ENCODE measurements at regions not wholly inside any gene's neighbourhood (a gene's known extent, or its start where the extent isn't known, plus 50 kb on each side); places are given as distances from the start of the nearest gene placed in this dataset.
"Not testable (repeated sequence)": the region's sequence is repeated elsewhere in the genome, so short reads cannot be mapped to it uniquely, and the experiment has no call there.

DNA sequence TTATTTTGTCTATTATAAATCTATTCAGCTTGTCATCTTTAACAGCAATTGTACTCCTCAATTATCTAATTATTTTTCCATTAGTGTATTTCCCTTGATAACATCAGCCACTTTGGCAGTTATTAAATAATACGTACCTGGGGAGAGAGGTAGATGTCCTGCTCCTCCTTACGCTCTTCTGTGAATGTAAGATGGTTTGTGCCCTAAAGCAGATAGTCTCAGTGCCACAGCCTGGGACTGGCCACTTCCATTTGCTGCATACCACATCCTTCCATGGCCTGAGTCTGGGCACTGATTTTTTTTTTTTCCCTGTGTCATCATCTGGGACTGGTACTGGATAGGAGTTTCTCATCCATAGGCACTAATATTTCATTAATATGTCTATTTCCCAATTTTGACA is 632.4 kb upstream of the LRRTM4 start:
- no peak for DNase-seq

DNA sequence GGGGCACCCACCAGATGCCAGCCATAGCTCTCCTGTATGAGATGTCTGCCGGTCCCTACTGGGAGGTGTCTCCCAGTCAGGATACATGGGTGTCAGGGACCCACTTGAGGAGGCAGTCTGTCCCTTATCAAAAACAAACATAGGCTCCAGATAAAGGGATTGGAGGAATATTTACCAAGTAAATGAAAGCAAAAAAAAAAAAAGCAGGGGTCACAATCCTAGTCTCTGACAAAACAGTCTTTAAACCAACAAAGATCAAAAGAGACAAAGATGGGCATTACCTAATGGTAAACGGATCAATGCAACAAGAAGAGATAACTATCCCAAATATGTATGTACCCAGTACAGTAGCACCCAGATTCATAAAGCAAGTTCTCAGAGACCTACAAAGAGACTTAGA is 640.0 kb upstream of the LRRTM4 start:
- DNase-seq, result no peak

DNA sequence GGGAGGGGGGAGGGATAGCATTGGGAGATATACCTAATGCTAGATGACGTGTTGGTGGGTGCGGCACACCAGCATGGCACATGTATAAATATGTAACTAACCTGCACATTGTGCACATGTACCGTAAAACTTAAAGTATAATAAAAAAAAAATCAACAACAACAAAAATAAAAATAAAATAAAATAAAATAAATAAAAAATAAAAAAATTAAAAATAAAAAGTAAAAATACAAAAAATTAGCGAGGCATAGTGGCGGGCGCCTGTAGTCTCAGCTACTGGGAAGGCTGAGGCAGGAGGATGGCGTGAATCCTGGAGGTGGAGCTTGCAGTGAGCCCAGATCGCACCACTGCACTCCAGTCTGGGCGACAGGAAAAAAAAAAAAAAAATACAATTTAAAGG is 650.0 kb upstream of the LRRTM4 start:
- not testable (repeated sequence) for DNase-seq

DNA sequence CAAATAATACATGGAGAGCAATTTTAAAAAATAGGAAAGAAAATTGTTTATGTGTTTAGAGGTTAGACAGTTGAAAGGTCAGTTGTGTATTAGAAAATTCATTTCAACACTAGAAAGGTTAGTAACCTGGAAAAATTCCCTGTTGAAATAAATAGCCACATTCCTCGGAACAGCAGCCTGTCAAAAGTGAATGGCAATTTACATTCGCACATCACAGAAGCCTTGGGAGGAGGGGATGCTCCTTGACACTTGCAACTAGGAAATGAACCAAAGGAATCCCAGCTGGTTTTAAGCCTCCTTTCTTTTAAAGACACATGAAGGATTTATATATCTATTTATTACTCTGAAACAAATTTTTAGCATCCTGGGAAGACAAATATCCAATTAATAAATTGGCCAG is 653.5 kb upstream of the LRRTM4 start:
- no peak for DNase-seq

DNA sequence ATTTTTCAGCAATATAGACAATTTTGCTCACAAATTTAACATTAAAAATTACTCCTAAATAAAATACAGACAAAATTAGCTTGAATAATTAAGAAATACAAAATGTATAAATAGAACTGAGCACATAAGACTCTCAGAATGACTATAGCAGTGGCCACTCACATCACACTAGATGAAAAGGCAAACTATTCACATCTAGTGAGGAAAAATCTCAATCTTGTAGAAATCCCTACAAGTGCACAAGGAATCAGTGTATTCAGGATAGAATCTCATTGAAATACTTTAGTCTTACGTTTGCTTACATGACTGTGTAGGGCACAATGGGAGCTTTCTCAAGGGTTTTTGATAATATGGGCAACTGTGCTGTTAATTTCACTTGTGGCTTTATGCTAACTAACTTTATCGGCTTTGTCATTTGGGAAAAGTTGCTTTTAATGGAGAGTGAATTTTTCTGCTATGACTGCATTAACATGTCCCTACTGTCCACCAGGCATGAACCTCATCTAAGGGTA is 678.9 kb upstream of the LRRTM4 start:
- DNase-seq, result no peak

DNA sequence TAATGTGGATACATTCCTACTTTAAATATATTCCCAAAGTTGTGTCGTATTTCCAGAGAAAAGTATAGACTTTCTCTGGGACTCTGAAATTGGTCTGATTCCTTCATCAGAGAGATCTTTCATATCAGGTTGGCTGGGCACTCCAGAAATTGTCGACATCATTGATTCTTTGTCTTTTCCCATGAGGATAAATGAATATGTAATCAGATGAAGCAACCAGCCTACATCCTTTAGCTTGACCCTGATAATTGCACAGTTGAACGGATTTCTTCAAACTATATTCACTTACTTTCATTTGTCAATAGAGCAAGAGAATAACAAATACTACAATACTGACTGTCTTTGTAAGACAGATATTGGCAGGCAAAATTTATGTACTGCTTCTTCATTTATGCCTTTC is 680.2 kb upstream of the LRRTM4 start:
- no peak for DNase-seq

DNA sequence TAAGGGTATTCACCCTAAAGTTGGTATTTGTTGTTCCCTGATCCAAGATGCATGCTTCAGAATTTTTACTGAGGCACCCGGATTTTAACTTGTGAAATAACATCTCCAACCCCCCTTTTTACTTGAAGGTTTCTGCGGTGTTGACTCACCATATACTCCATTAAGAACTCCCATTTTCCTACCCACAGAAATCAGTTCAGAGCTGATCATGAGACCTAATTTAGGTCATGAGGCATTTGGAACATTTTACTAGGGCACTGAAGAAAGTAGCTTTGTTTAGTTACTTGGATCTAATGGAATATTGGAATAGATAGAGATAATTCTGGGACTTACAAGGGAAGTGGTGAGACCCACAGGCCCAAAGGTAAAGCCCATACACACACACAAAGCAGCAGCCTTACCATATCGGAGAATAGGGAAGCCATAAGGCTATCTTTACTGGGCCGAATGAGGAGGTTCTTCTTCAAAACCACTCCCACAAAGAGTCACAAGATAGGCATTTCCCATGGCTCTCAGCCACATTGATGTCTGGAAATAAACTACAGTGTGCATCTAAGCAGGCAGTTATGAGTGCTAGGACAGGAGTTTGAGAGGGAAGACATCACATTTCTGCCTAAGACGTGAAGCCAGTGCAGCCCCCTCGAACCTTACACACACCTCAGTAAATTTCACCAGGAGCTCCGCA is 681.0 kb upstream of the LRRTM4 start:
- DNase-seq, result no peak

DNA sequence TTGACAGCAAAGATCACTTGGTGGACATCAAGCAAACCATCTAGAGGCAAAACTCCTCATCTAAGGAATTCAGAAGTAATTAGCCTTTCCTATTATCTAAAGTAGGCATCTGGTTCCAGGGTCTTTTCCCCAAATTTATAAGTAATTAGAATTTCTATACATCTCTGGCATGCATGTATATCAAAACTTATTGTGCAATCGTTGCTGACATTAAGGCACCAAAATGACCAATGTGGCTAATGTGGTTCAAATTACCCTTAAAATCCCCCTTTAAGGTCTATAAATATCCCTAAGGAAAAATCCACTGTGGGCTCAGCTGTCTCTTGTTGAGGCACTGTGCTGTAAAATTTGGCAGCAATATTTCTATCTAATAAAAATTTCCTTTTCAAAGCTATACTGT is 695.9 kb upstream of the LRRTM4 start:
- DNase-seq, result no peak

DNA sequence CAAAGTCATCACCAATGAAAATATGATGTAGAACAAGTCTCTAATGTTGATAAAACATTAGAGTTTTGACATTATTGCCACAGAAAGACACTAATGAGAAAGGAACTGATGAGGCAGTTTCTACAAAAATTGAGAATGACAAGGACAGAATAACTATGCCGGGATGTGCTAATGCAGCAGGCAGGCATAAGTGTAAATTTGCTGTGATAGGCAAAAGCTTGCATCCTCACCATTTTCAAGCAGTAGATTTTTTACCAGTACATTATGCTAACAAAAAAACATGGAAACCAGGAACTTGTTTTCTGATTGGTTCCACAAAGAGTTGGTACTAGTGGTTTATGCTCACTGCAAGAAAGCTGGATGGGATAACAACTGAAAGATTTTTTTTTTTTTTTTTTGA is 715.5 kb upstream of the LRRTM4 start:
- DNase-seq, result no peak

DNA sequence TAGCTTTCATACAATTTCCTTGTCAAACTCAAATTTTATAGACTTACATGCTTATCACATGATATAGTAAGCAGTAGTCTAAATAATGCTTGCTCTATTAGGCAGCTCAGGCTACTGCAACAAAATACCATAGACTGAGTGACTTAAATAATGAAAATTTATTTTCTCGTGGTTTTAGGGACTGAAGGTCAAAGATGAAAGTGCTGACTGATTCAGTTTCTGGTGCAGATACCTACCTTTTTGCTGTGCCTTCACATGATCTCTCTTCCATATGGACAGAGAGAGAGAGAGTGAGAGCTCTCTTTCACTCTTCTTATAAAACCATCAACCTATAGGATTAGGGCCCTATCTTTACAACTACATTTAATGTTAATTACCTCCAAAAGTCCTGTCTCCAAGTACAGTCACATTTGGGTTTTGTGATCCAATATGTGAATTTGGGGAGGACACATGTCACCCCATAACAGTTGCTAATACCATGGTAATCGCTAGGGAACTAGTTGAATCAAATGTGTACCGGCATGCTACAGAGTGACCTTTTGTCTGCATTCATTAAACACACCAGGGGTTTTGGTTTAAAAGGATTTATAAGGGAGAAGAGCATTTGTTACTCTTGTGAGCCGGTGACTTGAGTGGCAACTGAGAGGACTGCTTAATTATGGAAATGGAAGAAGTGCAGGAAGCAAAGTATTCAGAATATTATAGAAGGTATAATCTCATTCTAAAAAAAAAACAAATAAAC is 723.4 kb upstream of the LRRTM4 start:
- no peak for DNase-seq

DNA sequence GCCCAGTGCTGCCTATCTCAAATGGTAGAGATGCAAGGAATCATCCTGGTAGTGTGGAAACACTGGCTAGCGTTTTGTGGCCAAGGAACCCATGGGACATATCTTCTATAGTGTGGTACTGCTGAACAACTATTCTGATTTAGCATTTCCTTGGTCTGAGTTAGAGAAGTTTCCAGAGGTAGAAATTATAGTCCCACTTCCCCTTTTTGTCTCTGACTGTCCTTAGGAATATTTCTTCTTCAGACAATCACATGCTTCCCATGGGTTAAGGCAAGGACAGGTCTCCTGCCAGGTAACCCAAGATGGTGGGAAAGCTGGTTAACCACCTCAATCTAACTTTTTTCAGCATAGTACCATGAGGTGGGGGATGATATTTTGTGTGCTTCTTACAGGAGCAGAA is 729.5 kb upstream of the LRRTM4 start:
- DNase-seq, result no peak

DNA sequence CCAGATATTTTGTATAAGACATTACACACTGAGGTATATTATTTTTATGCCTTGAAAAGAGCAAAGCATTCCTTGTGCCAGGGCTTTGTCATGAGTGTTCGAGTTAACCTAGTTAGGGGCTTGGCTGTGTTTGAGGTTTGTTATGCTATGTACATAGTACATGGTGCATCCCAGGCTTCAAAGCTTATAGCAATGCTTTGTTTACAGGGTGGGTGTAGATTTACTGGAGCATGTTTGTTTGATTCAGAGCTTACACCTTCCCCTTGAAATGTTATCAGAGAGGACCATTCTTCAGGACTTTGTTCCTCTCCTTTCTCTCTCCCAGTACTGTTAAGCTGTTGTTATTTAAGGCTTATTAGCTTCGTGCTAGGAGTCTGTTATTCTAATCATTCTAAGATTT is 738.7 kb upstream of the LRRTM4 start:
- no peak for DNase-seq

DNA sequence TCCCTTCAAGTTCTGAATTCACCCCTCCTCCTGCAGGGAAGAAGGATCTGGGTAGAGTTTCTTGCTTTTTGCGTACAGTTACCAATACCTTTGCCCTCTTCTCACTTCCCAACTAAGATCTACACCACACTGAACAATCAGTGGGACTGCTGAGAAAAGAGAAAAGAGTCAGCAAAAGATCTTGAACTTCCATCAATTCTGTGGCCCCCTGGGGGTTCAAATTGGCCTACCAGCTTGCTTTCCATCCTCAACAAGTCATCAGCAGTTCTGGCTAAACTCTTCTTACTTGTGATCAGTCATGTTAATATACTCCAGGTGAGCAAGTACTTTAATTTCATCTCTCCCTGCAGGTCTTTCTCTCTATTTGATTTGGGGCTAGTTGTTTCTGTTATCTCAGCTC is 739.3 kb upstream of the LRRTM4 start:
- DNase-seq, result no peak

DNA sequence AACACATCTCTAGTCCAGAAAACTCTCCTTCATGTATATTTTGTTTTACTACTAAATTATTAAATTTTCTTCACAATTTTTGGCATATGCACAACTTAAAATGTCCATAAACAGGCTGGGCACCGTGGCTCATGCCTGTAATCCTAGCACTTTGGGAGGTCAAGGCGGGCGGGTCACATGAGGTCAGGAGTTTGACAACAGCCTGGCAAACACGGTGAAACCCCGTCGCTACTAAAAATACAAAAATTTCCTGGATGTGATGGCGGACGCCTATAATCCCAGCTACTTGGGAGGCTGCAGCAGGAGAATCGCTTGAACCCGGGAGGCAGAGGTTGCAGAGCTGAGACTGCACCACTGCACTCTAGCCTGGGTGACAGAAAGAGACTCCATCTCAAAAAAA is 739.9 kb upstream of the LRRTM4 start:
- not testable (repeated sequence) for DNase-seq

DNA sequence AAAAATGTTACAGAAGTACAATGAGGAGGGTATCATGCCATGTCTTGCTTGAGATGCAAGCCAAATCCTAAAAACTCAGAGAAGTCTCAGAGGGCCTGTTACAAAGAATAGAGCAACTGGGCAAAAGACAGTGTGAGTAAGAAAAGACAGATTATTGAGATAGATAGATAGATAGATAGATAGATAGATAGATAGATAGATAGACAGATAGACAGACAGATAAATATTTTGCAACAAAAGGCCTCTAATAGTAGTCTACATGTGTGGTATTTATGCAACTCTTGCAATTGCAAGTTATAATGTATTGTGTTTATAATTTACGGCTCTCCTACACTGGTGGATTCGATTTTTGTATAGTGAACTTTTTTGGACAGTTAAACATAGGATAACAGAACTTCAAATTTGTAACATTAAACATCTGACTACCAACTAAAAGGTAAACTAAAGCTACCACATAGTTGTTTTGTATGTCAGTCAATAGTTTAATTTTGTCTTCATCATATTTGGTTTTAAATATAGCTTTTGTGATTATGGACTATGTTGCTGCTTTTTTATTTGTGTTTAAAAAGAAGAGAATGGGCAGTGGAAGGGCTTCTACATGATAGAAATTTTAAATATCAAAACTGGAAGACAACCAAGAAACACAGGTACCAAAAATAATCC is 740.7 kb upstream of the LRRTM4 start:
- DNase-seq, result no peak

DNA sequence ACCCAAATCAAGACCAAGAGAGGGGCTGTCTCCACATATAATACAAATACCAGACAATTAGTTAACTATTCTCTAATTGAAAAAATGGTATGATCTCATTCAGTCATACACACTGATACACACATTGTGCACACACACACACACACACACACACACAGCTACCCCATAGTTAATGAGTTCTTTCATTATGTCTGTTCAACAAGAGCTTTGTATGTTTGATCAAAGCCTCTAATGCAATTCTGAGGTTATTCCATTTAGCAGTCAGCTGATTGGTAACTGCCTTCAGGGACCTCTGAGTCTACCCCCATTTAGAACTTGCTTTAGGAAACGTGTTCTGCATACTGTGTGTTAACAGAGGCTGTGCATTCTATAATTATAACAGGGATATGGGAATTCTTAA is 741.4 kb upstream of the LRRTM4 start:
- DNase-seq, result no peak

DNA sequence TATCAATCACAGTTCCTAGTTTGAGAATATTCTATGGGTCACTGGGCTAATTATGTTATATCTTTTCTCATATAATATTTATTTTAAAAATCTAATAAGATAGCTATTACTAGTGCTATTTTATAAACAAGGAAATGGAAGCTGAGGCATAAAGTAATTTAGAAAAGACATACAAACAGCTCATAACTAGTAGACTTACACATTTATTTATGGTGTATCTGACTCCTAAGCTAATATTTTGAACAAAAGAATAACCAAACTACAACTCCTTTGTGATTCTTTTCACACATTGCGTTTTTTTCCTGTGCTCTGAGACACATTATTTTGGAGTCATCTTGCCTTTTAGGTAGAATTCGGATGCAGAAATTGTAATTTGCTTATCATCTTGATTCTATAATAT is 742.0 kb upstream of the LRRTM4 start:
- no peak for DNase-seq

DNA sequence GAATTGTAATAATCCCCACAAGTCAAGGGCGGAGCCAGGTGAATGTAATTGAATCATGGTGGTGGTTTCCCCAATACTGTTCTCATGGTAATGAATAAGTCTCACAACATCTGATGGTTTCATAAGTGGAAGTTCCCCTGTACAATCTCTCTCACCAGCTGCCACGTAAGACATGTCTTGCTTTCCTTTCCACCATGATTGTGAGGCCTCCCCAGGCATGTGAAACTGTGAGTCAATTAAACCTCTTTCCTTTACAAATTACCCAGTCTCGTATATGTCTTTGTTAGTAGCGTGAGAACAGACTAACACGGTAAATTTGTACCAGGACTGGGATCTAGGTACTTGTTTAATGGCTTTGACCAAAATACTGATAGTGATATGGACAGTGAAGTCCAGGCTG is 744.3 kb upstream of the REG3G start:
- no peak for DNase-seq

DNA sequence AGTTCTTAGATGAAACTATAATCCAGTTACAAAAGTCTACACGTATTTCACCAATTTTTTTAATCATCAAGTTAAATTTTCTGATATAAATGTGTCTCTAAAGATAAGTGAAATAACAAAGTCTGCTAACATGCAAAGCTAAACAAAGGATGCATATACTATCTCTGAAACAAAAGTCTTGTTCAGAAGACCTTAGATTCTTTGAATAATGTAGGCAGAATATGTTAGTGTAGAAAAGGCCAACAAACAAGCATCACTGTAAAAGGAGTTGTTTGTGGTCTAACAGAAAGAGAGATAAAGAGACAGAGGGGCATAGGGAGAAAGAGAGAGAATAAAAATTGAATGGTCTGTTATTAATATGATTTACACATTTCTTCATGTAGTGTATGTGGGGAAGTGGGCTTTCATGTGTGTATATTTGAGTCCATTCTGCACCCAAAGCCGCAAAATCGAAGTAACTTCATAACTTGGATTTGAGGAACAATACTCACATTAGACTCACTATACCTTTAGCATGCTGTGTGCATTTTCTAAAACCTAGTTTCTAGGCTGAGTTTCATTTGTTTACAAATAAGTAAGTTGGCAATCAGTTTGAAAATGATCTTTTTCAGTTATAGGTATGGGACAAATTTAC is 734.8 kb upstream of the REG3G start:
- no peak for DNase-seq

DNA sequence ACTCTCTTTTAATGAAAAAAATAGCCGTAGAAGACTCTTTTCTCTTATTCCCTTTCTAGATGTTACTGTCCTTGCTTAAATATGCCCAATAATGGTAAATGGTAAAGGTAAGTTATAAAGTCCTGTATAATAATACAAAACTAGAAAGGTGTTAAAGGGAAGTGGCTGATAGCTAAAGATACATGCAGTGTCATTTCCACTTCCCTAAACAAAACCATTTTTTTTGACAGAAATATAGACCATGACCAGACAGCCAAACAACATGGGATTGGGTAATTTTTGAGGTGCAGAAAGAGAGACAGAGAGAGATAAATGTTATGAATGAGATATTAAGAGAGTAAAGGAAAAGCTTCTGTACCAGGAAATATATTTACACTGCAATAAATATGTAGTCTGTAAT is 731.7 kb upstream of the REG3G start:
- DNase-seq, result no peak

DNA sequence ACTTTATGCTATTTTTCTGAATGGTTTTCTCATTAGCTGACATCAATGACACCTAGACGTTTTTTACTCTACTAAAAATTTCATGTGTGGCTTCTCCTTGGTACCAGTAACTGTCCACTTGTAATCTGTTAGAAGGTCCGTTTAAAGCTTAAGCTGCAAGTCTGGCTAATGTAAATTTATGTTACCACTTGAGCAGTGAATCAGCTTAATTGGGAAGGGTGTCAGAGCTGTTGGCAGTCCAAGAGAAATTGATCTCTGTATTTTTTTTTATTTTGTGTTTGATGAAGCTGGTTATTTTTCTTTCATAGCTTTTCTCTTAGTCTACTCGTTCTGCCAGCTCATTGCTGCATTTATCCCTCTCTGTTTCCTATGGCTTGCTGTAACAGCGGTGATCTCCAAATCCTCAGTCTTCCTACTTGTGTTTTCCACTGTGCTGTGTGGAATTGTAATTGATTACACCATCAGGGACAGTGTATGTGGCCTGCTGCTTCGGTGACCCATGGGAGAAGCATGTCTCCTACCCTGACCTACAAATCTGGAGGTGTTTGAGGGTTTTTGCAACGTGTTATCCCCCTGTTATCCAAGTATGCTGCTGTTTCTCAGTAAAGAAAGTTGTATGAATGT is 724.2 kb upstream of the REG3G start:
- no peak for DNase-seq

DNA sequence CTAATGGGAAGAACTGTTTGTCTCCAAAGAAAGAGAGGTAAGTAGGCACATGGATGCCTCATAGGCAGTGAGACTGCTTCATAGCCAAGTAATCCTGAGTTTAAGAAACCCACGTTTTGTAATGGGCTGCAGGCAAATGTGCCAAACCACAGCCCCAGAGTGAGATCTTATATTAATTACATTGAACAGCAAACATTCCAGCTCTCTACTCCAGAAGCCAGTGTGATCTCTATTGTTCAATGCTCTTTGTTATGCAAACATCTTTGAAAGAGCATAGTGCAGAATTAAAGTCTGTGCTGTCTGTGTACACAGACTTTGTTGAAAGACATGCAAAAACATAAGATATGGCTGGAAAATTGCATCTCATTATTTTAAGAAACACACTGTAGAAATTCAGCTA is 720.8 kb upstream of the REG3G start:
- DNase-seq, result no peak

DNA sequence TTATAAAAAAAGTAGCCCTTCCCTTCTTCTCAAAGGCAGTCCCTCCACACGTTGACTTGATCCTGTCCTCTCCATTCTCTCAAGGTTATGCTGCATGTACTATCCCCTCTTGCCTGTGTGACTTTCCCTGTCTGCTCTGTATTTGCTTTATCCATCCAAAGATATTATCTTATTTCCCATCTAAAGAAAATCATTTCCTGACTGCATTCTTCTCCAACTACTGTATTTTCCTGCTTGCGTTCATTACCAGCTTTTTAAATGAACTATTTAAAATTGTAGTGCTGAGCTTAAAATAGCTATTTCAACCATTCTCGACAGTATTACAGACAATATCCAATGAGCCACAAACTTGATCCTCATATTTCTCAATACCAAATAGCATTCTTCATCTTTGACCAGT is 716.0 kb upstream of the REG3G start:
- no peak for DNase-seq

Data from NCI-H1694 (cell line).